OCI-LY7 (cell line): ENCODE measurements at regions not wholly inside any gene's neighbourhood (a gene's known extent, or its start where the extent isn't known, plus 50 kb on each side); places are given as distances from the start of the nearest gene placed in this dataset.

ENCODE experiments used
- BruUV-seq: library from RNA; stranded (reverse); fragments of 400-500 nt; replicated peaks from 2 replicates; lab custom pipeline; 2021; lab: Mats Ljungman, UMichigan
- CTCF ChIA-PET: fragments of 300-600 bp; sonication (Branson Sonifier 250); formaldehyde crosslinking; loops from one replicate; lab custom pipeline; 2022; ENCODE audit warnings: antibody characterized with exemption; ENCODE audit not compliant: unreplicated experiment; lab: Charles Lee
- POLR2A ChIA-PET: fragments of 300-600 bp; sonication (Branson Sonifier 250); formaldehyde crosslinking; loops from one replicate; lab custom pipeline; 2022; ENCODE audit warnings: antibody characterized with exemption; lab: Charles Lee
- DNase-seq: peaks from one replicate; pipeline ENCODE4 v3.0.0-alpha.2; 2015; ENCODE audit warnings: low spot score
- H2AFZ ChIP-seq: fragments of 200-600 bp; sonication (generic), shearing (Covaris generic); 2 replicates; pipeline ENCODE4 v1.6.1; 2014; ENCODE audit warnings: mild to moderate bottlenecking, antibody characterized with exemption, low read length, moderate library complexity
- H3K27ac ChIP-seq: fragments of 200-600 bp; sonication (generic); 2 replicates; pipeline ENCODE4 v1.5.1; 2014; ENCODE audit warnings: mixed run types, low read depth, mild to moderate bottlenecking, moderate library complexity, low read length, inconsistent platforms; ENCODE audit not compliant: poor library complexity, severe bottlenecking
- H3K36me3 ChIP-seq: fragments of 200-600 bp; sonication (generic); 2 replicates; pipeline ENCODE4 v1.6.1; 2014; ENCODE audit warnings: mild to moderate bottlenecking, antibody characterized with exemption, low read length, moderate library complexity, mixed read lengths; ENCODE audit not compliant: insufficient read depth
- H3K4me1 ChIP-seq: fragments of 200-600 bp; sonication (generic); 2 replicates; pipeline ENCODE4 v1.5.1; 2014; ENCODE audit warnings: mild to moderate bottlenecking, low read length; ENCODE audit not compliant: insufficient read depth, poor library complexity, severe bottlenecking
- H3K4me2 ChIP-seq: fragments of 200-600 bp; sonication (generic); 2 replicates; pipeline ENCODE4 v1.6.1; 2014; ENCODE audit warnings: mild to moderate bottlenecking, low read length
- H3K4me3 ChIP-seq: fragments of 200-600 bp; sonication (generic); 2 replicates; pipeline ENCODE4 v1.5.1; 2014; ENCODE audit warnings: mild to moderate bottlenecking, low read depth, low read length; ENCODE audit not compliant: poor library complexity, severe bottlenecking
- H3K79me2 ChIP-seq: fragments of 200-600 bp; sonication (generic); 2 replicates; pipeline ENCODE4 v1.6.1; 2016; ENCODE audit warnings: low read depth, mild to moderate bottlenecking, low read length, moderate library complexity, mixed read lengths; ENCODE audit not compliant: insufficient read depth
- H3K9me2 ChIP-seq: fragments of 200-600 bp; sonication (generic); 2 replicates; pipeline ENCODE4 v1.6.1; 2016; ENCODE audit warnings: mild to moderate bottlenecking, low read length, mixed read lengths; ENCODE audit not compliant: insufficient read depth
- H3K9me3 ChIP-seq: fragments of 200-600 bp; sonication (generic); 2 replicates; pipeline ENCODE4 v1.6.1; 2014; ENCODE audit warnings: mild to moderate bottlenecking, mixed run types, low read length, mixed read lengths
- H4K20me1 ChIP-seq: fragments of 200-600 bp; sonication (generic); 2 replicates; pipeline ENCODE4 v1.6.1; 2014; ENCODE audit warnings: mild to moderate bottlenecking, antibody characterized with exemption, low read length, moderate library complexity, mixed read lengths; ENCODE audit not compliant: insufficient read depth
- EZH2phosphoT487 ChIP-seq: fragments of 200-600 bp; sonication (generic); IDR thresholded peaks from 2 replicates; pipeline ENCODE4 v1.6.1; 2018; ENCODE audit warnings: low read depth, borderline replicate concordance, mild to moderate bottlenecking, mixed run types, antibody characterized with exemption, low read length, moderate library complexity, mixed read lengths
- intact Hi-C: fragments of 100-400 bp; cut with micrococcal nuclease; formaldehyde crosslinking; loops from one replicate; pipeline ENCODE4 v1.10.0; 2022; ENCODE audit not compliant: unreplicated experiment
- TF ChIP-seq, protein P1 (sequence below): fragments of 200-600 bp; sonication (generic); conservative IDR thresholded peaks from 2 replicates; pipeline ENCODE4 v1.5.1; 2014; ENCODE audit warnings: mild to moderate bottlenecking, antibody characterized with exemption, low read length, moderate library complexity, mixed read lengths

GRCh38 chr14:97846156-97846555, 1049.0 kb downstream of the VRK1 start:
- Histone ChIP-seq H3K4me3 (no peak overlapping the region), H3K36me3 (no peaks in the 10 kb centered on the region), H4K20me1 (no peaks in the 10 kb centered on the region), H3K4me1 (no peaks in the 10 kb centered on the region), H3K9me2 (no peaks in the 10 kb centered on the region), H3K79me2 (no peaks in the 10 kb centered on the region), H3K9me3 (no peaks in the 10 kb centered on the region), H3K4me2 (no peak overlapping the region), H2AFZ (no peak overlapping the region), H3K27ac (no peak overlapping the region)
- intact Hi-C loops: no loop called here
- DNase-seq: no peak
- POLR2A ChIA-PET: no interaction called here
- no TSS peak for BruUV-seq
- TF ChIP-seq, protein P1, sequence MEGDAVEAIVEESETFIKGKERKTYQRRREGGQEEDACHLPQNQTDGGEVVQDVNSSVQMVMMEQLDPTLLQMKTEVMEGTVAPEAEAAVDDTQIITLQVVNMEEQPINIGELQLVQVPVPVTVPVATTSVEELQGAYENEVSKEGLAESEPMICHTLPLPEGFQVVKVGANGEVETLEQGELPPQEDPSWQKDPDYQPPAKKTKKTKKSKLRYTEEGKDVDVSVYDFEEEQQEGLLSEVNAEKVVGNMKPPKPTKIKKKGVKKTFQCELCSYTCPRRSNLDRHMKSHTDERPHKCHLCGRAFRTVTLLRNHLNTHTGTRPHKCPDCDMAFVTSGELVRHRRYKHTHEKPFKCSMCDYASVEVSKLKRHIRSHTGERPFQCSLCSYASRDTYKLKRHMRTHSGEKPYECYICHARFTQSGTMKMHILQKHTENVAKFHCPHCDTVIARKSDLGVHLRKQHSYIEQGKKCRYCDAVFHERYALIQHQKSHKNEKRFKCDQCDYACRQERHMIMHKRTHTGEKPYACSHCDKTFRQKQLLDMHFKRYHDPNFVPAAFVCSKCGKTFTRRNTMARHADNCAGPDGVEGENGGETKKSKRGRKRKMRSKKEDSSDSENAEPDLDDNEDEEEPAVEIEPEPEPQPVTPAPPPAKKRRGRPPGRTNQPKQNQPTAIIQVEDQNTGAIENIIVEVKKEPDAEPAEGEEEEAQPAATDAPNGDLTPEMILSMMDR: no peak
- CTCF ChIA-PET: no interaction called here

DNA sequence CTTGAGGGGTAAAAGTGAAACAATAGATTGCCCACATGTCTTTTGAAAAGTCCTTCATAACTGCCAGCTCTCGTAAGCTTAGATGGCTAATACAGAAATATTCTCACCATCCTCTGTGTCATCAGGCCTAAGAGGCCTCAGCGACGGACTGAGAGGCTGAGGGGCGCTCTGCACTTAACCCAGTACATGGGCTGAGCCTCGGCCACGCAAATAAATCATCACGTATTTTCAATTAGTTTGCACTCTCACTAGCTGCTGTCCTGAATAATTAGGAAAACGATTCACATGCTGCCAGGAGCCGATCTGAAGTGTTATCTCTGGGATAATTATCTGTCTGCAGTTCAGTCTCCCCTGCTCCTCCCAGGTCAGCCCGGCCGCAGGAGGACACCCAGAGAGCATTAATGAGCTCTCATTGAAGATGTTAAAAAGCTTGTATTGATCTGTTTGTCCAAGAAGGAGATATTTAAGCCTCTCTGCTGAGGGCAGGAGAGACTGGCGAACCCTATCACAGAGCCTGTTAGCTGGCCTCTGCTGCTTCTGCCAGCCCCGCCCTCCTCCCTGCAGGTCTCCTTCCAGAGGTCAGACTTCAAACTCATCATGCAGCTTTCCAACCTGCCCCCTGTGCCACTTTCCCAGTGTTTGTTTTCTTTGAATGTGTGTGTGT, 1051.3 kb downstream of the VRK1 start:
- no peaks in the 10 kb centered on the region for H3K36me3 ChIP-seq
- no TSS peak for BruUV-seq
- no peak for DNase-seq

DNA sequence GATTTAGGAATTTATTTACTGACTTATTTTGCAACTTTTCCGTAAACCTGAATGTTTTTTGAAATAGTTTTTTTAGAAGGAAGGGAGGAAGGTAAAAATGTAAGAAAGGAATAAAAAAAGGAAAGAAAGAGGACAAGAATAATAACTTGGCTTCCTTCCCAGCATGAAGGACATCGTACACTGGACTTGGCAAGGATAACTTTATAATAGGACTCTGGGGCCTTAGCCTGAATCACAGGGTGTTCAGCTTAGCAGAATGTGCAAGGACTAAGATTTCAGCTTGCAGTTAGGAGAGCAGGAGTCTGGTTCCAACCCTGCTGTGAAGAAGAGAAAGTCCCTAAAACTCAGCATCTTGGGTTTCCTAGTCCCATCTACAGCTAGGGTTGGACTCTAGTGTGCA, 1053.3 kb downstream of the VRK1 start:
- intact Hi-C loops: no loop called here
- H2AFZ ChIP-seq: no peak overlapping the region
- TF ChIP-seq, protein P1: no peak
- no peak for TF ChIP-seq EZH2phosphoT487
- H3K4me1 ChIP-seq: no peaks in the 10 kb centered on the region
- ChIA-PET POLR2A (no interaction called here), CTCF (no interaction called here)
- H3K9me2 ChIP-seq: no peaks in the 10 kb centered on the region
- H3K4me2 ChIP-seq: no peak overlapping the region
- no peak overlapping the region for H3K27ac ChIP-seq
- H3K36me3 ChIP-seq: no peaks in the 10 kb centered on the region
- no peaks in the 10 kb centered on the region for H4K20me1 ChIP-seq
- H3K79me2 ChIP-seq: no peaks in the 10 kb centered on the region
- no peaks in the 10 kb centered on the region for H3K9me3 ChIP-seq
- DNase-seq: no peak
- BruUV-seq: no TSS peak
- no peak overlapping the region for H3K4me3 ChIP-seq

More for the DNA sequence above, 1051.3 kb downstream of the VRK1 start:
- Histone ChIP-seq H3K79me2 (no peaks in the 10 kb centered on the region), H3K9me2 (no peaks in the 10 kb centered on the region), H4K20me1 (no peaks in the 10 kb centered on the region), H3K4me1 (no peaks in the 10 kb centered on the region), H3K4me3 (no peak overlapping the region), H3K9me3 (no peaks in the 10 kb centered on the region), H3K4me2 (no peak overlapping the region), H3K27ac (no peak overlapping the region), H2AFZ (no peak overlapping the region)
- POLR2A ChIA-PET: no interaction called here
- TF ChIP-seq EZH2phosphoT487: no peak
- TF ChIP-seq, protein P1: no peak
- CTCF ChIA-PET: no interaction called here
- intact Hi-C loops: no loop called here
